Hepatocyte (in vitro differentiated cells): ENCODE measurements at regions not wholly inside any gene's neighbourhood (a gene's known extent, or its start where the extent isn't known, plus 50 kb on each side); places are given as distances from the start of the nearest gene placed in this dataset.

Experiments used
- DNase-seq: peaks from one replicate; pipeline ENCODE4 v3.0.0-alpha.2; 2016; ENCODE audit warnings: low spot score
- H2AFZ ChIP-seq: fragments of 200-600 bp; sonication (generic); 2 replicates; pipeline ENCODE4 v1.6.0; 2016; ENCODE audit warnings: antibody characterized with exemption, mild to moderate bottlenecking
- H3K27ac ChIP-seq: fragments of 200-600 bp; sonication (generic); 2 replicates; pipeline ENCODE4 v1.5.1; 2016; ENCODE audit warnings: mild to moderate bottlenecking
- H3K27me3 ChIP-seq: fragments of 200-600 bp; sonication (generic); 2 replicates; pipeline ENCODE4 v1.6.1; 2016
- H3K36me3 ChIP-seq: fragments of 200-600 bp; sonication (generic); replicated peaks from 2 replicates; pipeline ENCODE4 v1.5.1; 2016; ENCODE audit warnings: low read depth; ENCODE audit not compliant: insufficient read depth
- H3K4me1 ChIP-seq: fragments of 200-600 bp; sonication (generic); 2 replicates; pipeline ENCODE4 v1.5.1; 2016; ENCODE audit warnings: mild to moderate bottlenecking, moderate library complexity; ENCODE audit not compliant: insufficient read depth
- H3K4me2 ChIP-seq: fragments of 200-600 bp; sonication (generic); 2 replicates; pipeline ENCODE4 v1.6.0; 2016
- H3K4me3 ChIP-seq: fragments of 200-600 bp; sonication (generic); 2 replicates; pipeline ENCODE4 v1.5.1; 2016; ENCODE audit warnings: mild to moderate bottlenecking
- H3K79me2 ChIP-seq: fragments of 200-600 bp; sonication (generic); 2 replicates; pipeline ENCODE4 v1.6.0; 2017; ENCODE audit warnings: mild to moderate bottlenecking
- H3K9me2 ChIP-seq: fragments of 200-600 bp; sonication (generic); replicated peaks from 2 replicates; pipeline ENCODE4 v1.6.0; 2017; ENCODE audit warnings: mild to moderate bottlenecking; ENCODE audit not compliant: insufficient read depth
- H3K9me3 ChIP-seq: fragments of 200-600 bp; sonication (generic); 2 replicates; pipeline ENCODE4 v1.5.1; 2016; ENCODE audit warnings: low read depth, mild to moderate bottlenecking
- H4K20me1 ChIP-seq: fragments of 200-600 bp; sonication (generic); 2 replicates; pipeline ENCODE4 v1.6.0; 2016; ENCODE audit warnings: mild to moderate bottlenecking; ENCODE audit not compliant: insufficient read depth, poor library complexity, severe bottlenecking
- CTCF ChIP-seq: fragments of 200-600 bp; sonication (generic); IDR thresholded peaks from 2 replicates; pipeline ENCODE4 v1.5.1; 2016; ENCODE audit warnings: antibody characterized with exemption, mild to moderate bottlenecking; ENCODE audit not compliant: poor library complexity
- EZH2 ChIP-seq: fragments of 200-600 bp; sonication (generic); IDR thresholded peaks from 2 replicates; pipeline ENCODE4 v1.6.1; 2016; ENCODE audit warnings: antibody characterized with exemption, mild to moderate bottlenecking, borderline replicate concordance
- EZH2phosphoT487 ChIP-seq: fragments of 200-600 bp; sonication (generic); IDR thresholded peaks from one replicate; pipeline ENCODE4 v1.6.1; 2018; ENCODE audit warnings: antibody characterized with exemption, mild to moderate bottlenecking, low read depth, moderate library complexity; ENCODE audit not compliant: unreplicated experiment, severe bottlenecking
- WGBS: methylation state at CpG from one replicate; pipeline ENCODE4 v1.1.6; 2016; ENCODE audit warnings: low lambda C conversion rate; ENCODE audit errors: missing lambda C conversion rate; 5-methylcytosine and 5-hydroxymethylcytosine counted together

- Histone ChIP-seq H3K4me3 (no peak overlapping the region), H3K27ac (peak overlapping the region; percentile 86), H3K36me3 (no peaks in the 10 kb centered on the region), H3K27me3 (no peaks in the 10 kb centered on the region), H3K9me2 (no peaks in the 10 kb centered on the region), H3K79me2 (no peaks in the 10 kb centered on the region), H3K9me3 (no peaks in the 10 kb centered on the region), H3K4me1 (peaks cover 6% of the 10 kb centered on the region), H2AFZ (no peak overlapping the region), H4K20me1 (no peaks in the 10 kb centered on the region), H3K4me2 (no peak overlapping the region)
- TF ChIP-seq CTCF, result no peak
- no peak for TF ChIP-seq EZH2phosphoT487
- TF ChIP-seq EZH2, result no peak
- DNase-seq, result no peak
- WGBS, result 94% methylated on average over 19 of the region's 19 CpGs
Measured at GRCh38 chr2:566379-567313, 110.6 kb downstream of the TMEM18 start.

- no peaks in the 10 kb centered on the region for H3K9me2 ChIP-seq
- H3K36me3 ChIP-seq, result no peaks in the 10 kb centered on the region
- WGBS, result 94% methylated on average over 17 of the region's 19 CpGs
- H4K20me1 ChIP-seq, result no peaks in the 10 kb centered on the region
- no peaks in the 10 kb centered on the region for H3K79me2 ChIP-seq
- TF ChIP-seq EZH2phosphoT487 (no peak), CTCF (no peak), EZH2 (no peak)
- no peak overlapping the region for H3K4me2 ChIP-seq
- H3K4me1 ChIP-seq, result peaks cover 6% of the 10 kb centered on the region
- no peaks in the 10 kb centered on the region for H3K9me3 ChIP-seq
- no peak overlapping the region for H2AFZ ChIP-seq
- DNase-seq, result no peak
- no peak overlapping the region for H3K4me3 ChIP-seq
- no peak overlapping the region for H3K27ac ChIP-seq
- no peaks in the 10 kb centered on the region for H3K27me3 ChIP-seq
Measured at GRCh38 chr2:564471-565181, 112.6 kb downstream of the TMEM18 start.

GRCh38 chr2:563512-563911, 113.7 kb downstream of the TMEM18 start:
- H3K27ac ChIP-seq, result no peak overlapping the region
- no peaks in the 10 kb centered on the region for H3K36me3 ChIP-seq
- H2AFZ ChIP-seq, result no peak overlapping the region
- 84% methylated on average over 10 of the region's 10 CpGs for WGBS
- no peak overlapping the region for H3K4me2 ChIP-seq
- H3K79me2 ChIP-seq, result no peaks in the 10 kb centered on the region
- no peaks in the 10 kb centered on the region for H3K9me2 ChIP-seq
- H4K20me1 ChIP-seq, result no peaks in the 10 kb centered on the region
- no peaks in the 10 kb centered on the region for H3K27me3 ChIP-seq
- peaks cover 6% of the 10 kb centered on the region for H3K4me1 ChIP-seq
- TF ChIP-seq EZH2 (no peak), CTCF (no peak), EZH2phosphoT487 (no peak)
- H3K4me3 ChIP-seq, result no peak overlapping the region
- no peaks in the 10 kb centered on the region for H3K9me3 ChIP-seq
- DNase-seq, result no peak
